ENCODE measurements at regions not wholly inside any gene's neighbourhood (a gene's known extent, or its start where the extent isn't known, plus 50 kb on each side); places are given as distances from the start of the nearest gene placed in this dataset.

DNA sequence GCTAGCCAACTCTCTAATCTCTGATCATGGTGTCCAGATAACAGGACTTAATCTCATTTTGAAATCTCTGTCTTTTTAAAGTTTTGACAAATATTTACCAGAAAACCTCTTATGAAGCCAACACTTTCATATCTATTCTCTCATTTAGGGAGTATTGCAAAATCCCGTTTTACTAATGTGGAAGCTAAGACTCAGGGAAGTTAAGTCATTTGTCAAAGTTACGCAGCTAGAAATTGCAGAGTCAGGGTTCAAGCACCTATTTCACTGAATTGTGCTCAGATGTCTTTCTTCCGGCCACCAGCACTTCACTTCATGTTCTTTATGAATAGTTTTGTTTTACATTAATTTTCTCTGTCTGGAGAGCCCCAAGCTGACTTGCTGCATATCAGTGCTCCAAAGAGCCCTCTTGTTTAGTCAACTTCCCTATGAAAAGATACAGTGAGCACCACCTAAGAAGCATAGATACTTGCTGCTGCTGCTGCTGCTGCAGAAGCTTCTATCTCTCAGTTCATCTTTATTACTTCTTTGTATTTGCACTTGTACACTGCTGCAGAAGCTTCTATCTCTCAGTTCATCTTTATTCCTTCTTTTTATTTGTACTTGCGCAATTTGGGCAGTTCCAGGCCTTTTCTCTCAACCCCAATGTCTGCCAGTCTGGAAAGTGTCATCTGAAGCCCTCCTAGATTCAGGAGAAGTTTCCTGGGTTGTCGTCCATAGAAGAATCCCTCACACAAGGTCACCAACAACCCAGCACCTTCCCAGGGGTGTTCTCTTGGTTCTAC lies 329.7 kb downstream of the MAFB start:
- no peak for DNase-seq

DNA sequence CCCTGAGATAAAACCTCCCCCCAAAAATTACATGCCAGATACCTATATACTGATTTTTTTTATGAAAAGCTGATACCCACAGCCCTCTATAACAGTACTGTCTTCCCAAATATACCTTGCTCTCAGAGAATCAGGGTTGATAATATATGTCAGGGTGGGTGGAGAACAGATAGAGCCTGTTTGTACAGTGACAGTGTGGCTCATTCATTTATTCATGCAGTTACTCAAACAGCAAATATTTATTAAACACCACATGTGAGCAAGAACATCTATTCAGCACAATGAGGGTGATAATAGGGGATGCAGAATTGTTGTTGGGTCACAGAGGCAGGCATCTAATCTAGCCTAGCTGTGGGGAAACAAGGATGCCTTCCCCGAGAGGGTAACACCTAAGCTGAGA lies 334.2 kb downstream of the MAFB start:
- DNase-seq = no peak

GRCh38 chr20:40343390-40343789 lies 345.6 kb downstream of the MAFB start:
- no peak for DNase-seq

DNA sequence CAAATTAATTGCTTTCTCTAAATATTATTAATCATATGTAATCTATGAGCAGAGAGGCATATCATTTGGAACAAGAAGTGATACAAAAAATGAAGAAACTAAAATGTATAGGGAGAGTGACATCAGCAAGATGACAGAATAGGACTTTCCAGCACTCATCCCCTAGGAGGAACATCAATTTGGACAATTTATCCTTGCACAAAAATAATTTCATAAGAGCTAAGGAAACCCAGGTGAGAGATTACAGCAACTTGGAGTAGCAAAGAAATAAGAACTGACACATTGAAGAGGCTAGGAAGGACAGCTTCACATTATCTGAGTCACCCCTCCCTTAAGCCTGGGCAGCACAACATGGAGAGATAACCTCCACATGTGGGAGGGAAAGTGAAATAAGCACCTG lies 347.5 kb downstream of the MAFB start:
- DNase-seq = no peak

- no peak for DNase-seq
Observed at GRCh38 chr20:40339661-40340449, 349.2 kb downstream of the MAFB start.

DNA sequence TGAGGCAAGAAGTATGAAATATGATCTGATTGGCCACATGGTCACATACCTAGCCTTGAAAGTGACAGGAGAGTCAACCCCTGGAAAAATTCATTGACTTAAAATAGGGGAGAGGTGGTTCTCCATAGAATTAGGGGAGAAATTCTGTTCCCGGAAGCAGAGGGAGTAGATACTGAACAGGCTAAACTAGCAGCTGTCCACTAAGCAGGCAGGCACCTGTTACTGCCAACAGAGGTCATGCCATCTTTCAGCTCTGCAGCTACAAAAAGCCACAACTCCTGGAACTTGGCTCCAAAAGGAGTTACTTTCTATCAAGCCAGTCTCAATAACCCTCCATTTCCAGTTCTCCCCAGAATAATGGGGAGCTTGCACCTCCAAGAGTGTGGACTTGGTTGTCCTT lies 352.5 kb downstream of the MAFB start:
- no peak for DNase-seq

GRCh38 chr20:40335901-40336351 lies 353.1 kb downstream of the MAFB start:
- DNase-seq = no peak

GRCh38 chr20:40335437-40335836 lies 353.6 kb downstream of the MAFB start:
- DNase-seq = no peak

DNA sequence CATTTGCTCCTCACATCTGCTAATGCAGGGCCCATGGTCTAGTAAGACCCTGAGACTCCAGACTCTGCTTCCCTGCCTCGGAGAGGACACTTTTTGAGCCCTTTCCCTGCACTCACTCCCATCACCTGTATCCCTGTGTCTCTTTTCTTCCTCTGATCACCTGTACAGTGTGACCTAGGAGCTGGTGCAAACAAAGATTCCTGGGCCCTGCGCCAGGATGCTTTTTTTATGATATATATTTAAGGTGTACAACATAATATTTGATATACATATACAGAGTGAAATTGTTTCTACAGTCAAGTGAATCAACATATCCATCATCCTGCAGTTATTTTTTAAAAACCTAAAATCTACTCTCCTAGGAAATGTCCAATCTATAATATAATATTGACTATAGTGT lies 355.4 kb downstream of the MAFB start:
- DNase-seq = no peak

- DNase-seq = no peak
Observed at GRCh38 chr20:40331807-40332560, 357.1 kb downstream of the MAFB start.

DNA sequence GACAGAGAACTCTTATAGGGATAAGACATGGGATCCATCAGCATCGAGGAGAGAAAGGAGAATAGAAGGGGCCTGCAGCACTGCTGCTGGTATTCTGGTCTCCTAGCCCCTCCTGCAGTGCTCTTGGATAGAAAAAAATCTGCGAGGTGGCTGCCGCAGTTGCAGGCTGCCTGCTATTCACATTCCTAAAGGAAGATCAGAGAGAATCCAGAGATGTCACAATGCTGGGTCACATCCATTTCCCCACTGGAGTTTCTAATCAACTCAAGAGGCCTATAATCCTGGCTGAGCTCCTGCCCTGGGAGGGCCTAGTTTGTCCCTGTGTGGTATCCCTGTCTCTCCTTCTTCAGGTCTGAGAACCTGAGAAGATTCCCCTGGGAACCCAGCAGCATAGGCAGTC lies 357.8 kb downstream of the MAFB start:
- no peak for DNase-seq

DNA sequence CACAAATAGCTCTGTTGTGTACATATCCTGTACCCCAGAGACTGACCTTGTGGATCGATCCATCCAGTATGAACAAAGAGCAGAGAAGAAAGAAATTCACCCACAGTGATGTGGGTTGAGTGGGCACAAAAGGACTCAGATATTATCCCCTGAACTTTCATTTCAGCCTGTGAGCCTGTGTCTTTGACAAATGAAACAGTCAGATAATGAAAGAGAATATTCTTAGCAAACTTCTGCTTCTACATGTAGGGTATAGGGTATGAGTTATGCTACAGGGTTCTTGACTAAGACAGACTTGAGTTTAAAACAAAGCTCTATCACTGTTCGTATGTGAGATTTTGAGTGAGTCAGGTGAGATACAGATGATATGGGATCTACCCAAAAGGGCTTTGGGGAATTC lies 359.7 kb downstream of the MAFB start:
- DNase-seq = no peak

GRCh38 chr20:40326784-40327183 lies 362.3 kb downstream of the MAFB start:
- DNase-seq = no peak

- DNase-seq = no peak
Observed at GRCh38 chr20:40325006-40325568, 363.9 kb downstream of the MAFB start.

DNA sequence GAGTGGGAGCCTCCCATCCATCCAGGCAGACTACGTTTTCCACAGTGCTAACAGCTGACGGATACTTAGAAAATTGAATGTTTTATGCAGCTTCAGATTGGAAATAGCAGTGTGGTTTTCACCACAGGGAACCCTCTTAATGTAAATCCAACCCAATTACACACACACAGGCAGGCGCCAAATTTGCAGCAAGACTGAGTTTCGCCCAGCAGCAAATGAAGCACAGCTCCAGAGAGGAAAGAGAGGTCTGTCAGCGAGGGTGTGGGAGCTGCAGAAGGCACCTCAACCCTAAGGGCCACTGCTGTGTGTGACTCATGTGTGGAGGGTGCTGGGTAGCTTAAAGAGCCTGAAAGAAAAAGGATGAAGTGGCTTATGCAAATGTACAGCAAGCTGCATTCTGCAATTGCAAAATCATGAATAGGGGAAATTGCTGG lies 365.7 kb downstream of the MAFB start:
- DNase-seq = no peak

GRCh38 chr20:40322941-40323340 lies 366.1 kb downstream of the MAFB start:
- DNase-seq = no peak

DNA sequence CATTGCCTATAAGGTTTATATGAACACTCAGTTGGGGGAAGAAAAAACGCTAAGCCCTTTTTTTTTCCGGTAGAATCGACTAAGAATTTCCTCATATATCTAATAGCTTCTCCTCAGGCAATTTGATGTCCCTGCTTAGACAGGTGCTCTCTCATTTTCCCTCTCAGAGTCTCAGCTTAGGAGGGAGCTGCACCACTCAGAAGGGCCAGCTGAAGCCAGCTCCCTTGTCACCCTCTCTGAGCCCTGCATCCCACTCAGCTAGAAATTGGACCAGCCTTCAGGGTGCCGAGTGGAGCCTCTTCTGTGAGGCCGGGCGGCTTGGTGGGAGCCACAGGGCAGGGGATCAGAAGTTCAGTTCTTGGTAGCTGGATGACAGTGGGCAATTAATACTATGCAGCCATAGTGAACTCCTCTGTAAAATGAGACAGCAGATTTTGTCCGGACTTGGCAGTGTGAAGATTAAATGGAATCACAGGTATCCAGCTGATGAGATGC lies 368.5 kb downstream of the MAFB start:
- DNase-seq = no peak

GRCh38 chr20:40319741-40320516 lies 369.1 kb downstream of the MAFB start:
- no peak for DNase-seq

GRCh38 chr20:40319056-40319455 lies 370.0 kb downstream of the MAFB start:
- no peak for DNase-seq

GRCh38 chr20:40317156-40317790 lies 371.8 kb downstream of the MAFB start:
- no peak for DNase-seq

DNA sequence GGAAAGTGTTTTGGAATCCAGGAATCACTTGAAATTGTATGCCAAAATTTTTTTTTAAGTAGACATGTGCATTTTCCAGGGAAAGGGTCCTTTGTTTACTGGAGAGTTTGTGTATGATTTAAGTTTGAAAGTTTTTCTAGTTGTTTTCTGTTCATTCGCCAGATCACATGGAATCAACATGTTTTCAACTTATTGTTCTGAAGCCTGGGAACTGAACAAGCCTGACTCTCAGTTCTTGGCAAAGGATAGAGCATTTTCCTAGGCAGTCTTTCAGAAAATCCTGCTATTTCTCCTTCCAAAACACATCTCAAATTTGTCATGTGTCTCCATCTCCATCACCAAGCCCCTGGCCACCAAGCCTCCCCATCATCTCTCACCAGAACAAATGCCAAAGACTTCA lies 374.8 kb downstream of the MAFB start:
- no peak for DNase-seq

GRCh38 chr20:40313730-40314129 lies 375.3 kb downstream of the MAFB start:
- no peak for DNase-seq

Measured in GOT3 (cell line).